HEK293T (cell line): ENCODE measurements at regions not wholly inside any gene's neighbourhood (a gene's known extent, or its start where the extent isn't known, plus 50 kb on each side); places are given as distances from the start of the nearest gene placed in this dataset.

Experiments used
- BHLHE40 ChIP-seq: fragments of 450-650 bp; IDR thresholded peaks from 2 replicates; pipeline ENCODE4 v1.6.1; 2016; ENCODE audit warnings: mild to moderate bottlenecking, moderate library complexity, borderline replicate concordance
- ELF4 ChIP-seq: fragments of 450-650 bp; IDR thresholded peaks from 2 replicates; pipeline ENCODE4 v1.6.1; 2017; ENCODE audit warnings: antibody characterized with exemption

DNA sequence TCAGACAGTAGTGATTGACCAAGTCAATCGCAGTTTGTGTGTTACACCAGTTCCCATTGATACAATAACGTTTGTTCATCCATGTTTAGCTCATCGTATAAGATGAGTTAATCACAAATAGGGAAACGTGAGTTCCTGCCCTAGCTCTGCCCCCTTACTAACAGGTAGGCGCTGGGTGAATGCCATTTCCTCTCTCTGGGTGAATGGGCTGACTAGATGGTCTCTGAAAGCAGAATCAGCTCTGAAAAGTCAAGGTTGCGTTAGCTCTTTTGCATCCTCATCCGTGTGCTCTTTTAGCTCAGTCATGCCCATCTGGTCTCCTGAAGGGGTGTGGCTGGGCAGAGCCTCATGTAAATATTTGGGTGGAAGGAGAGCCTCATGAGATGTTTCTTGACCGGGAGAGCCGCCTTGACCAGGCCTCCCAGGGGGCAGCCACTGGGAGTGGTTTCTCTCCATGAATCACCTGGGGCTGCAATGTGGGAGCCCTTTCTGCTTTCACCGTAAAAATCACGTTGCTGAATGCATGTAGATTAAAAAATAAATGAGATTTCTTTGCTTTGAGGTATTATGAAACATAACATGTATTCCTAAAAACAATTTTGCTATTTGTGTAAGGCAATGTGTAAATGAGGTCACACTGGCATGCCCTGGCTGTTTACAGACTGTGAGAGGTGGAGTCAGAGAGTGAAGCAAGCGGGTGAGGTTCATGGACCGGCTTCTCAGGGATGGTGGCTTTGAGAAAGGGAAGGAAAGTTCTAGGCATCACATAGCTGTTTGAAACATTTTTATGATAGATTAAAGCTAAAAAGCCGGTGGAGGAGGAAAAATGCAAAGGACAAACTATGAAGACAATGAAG lies 108.4 kb upstream of the RASGRP1 start:
- no peak for TF ChIP-seq BHLHE40
- no peak for TF ChIP-seq ELF4
